H9 (cell line): ENCODE measurements at regions not wholly inside any gene's neighbourhood (a gene's known extent, or its start where the extent isn't known, plus 50 kb on each side); places are given as distances from the start of the nearest gene placed in this dataset.

ENCODE experiments used
- DNase-seq: peaks from one replicate; pipeline ENCODE4 v3.0.0-alpha.2; 2017
- H2AFZ ChIP-seq: one replicate; pipeline ENCODE4 v1.6.1; 2013; ENCODE audit warnings: mild to moderate bottlenecking, low read length, control low read depth, moderate library complexity
- H2AK5ac ChIP-seq: 2 replicates; pipeline ENCODE4 v1.6.1; 2013; ENCODE audit warnings: low read length, control low read depth, mixed read lengths; ENCODE audit not compliant: insufficient read length
- H2BK120ac ChIP-seq: one replicate; pipeline ENCODE4 v1.6.1; 2013; ENCODE audit warnings: low read depth, mild to moderate bottlenecking, low read length, control low read depth, inconsistent platforms; ENCODE audit not compliant: poor library complexity, severe bottlenecking
- H2BK12ac ChIP-seq: 2 replicates; pipeline ENCODE4 v1.6.1; 2013; ENCODE audit warnings: low read length, control low read depth, mixed read lengths, low read depth; ENCODE audit not compliant: insufficient read length
- H2BK15ac ChIP-seq: 2 replicates; pipeline ENCODE4 v1.6.1; 2013; ENCODE audit warnings: low read depth, low read length, control low read depth
- H2BK20ac ChIP-seq: one replicate; pipeline ENCODE4 v1.6.1; 2013; ENCODE audit warnings: low read depth, mild to moderate bottlenecking, low read length, control low read depth, inconsistent platforms; ENCODE audit not compliant: poor library complexity, severe bottlenecking
- H2BK5ac ChIP-seq: 2 replicates; pipeline ENCODE4 v1.6.1; 2013; ENCODE audit warnings: low read length, control low read depth, mixed read lengths; ENCODE audit not compliant: insufficient read length
- H3K14ac ChIP-seq: 2 replicates; pipeline ENCODE4 v1.6.1; 2013; ENCODE audit warnings: low read length, control low read depth; ENCODE audit not compliant: insufficient read depth
- H3K18ac ChIP-seq: 2 replicates; pipeline ENCODE4 v1.6.1; 2013; ENCODE audit warnings: low read depth, mild to moderate bottlenecking, mixed read lengths, low read length, control low read depth; ENCODE audit not compliant: insufficient read length
- H3K23ac ChIP-seq: 2 replicates; pipeline ENCODE4 v1.6.1; 2013; ENCODE audit warnings: low read length, control low read depth, mixed read lengths, low read depth; ENCODE audit not compliant: insufficient read length
- H3K23me2 ChIP-seq: 2 replicates; pipeline ENCODE4 v1.6.1; 2013; ENCODE audit warnings: low read depth, mild to moderate bottlenecking, mixed read lengths, low read length, control low read depth; ENCODE audit not compliant: insufficient read length, poor library complexity, severe bottlenecking
- H3K27ac ChIP-seq: 2 replicates; pipeline ENCODE4 v1.5.1; 2013; ENCODE audit warnings: low read length, control low read depth, mixed read lengths, low read depth; ENCODE audit not compliant: insufficient read length
- H3K27me3 ChIP-seq: 2 replicates; pipeline ENCODE4 v1.6.1; 2013; ENCODE audit warnings: low read length, control low read depth, inconsistent platforms; ENCODE audit not compliant: insufficient read depth
- H3K4ac ChIP-seq: 2 replicates; pipeline ENCODE4 v1.6.1; 2013; ENCODE audit warnings: low read depth, mild to moderate bottlenecking, control low read depth, inconsistent platforms, low read length, moderate library complexity
- H3K4me1 ChIP-seq: 2 replicates; pipeline ENCODE4 v1.6.1; 2013; ENCODE audit warnings: low read length, control low read depth, inconsistent platforms; ENCODE audit not compliant: insufficient read depth
- H3K4me2 ChIP-seq: 2 replicates; pipeline ENCODE4 v1.6.1; 2013; ENCODE audit warnings: low read length, control low read depth, mixed read lengths; ENCODE audit not compliant: insufficient read length, insufficient read depth
- H3K56ac ChIP-seq: 2 replicates; pipeline ENCODE4 v1.6.1; 2013; ENCODE audit warnings: low read depth, mild to moderate bottlenecking, mixed read lengths, low read length, control low read depth; ENCODE audit not compliant: insufficient read length
- H3K79me1 ChIP-seq: 2 replicates; pipeline ENCODE4 v1.6.1; 2013; ENCODE audit warnings: low read depth, mild to moderate bottlenecking, moderate library complexity, low read length, control low read depth, inconsistent platforms; ENCODE audit not compliant: insufficient read depth, poor library complexity, severe bottlenecking
- H3K79me2 ChIP-seq: 2 replicates; pipeline ENCODE4 v1.6.1; 2013; ENCODE audit warnings: low read length, control low read depth, inconsistent platforms; ENCODE audit not compliant: insufficient read depth
- H3K9ac ChIP-seq: 2 replicates; pipeline ENCODE4 v1.6.1; 2013; ENCODE audit warnings: low read length, control low read depth, mixed read lengths; ENCODE audit not compliant: insufficient read length; ENCODE audit errors: extremely low read depth
- H3K9me3 ChIP-seq: one replicate; pipeline ENCODE4 v1.6.1; 2013; ENCODE audit warnings: low read depth, low read length, inconsistent platforms; ENCODE audit not compliant: control insufficient read depth
- H3T11ph ChIP-seq: one replicate; pipeline ENCODE4 v1.6.1; 2013; ENCODE audit warnings: mild to moderate bottlenecking, low read length, control low read depth, inconsistent platforms
- H4K20me1 ChIP-seq: one replicate; pipeline ENCODE4 v1.6.1; 2013; ENCODE audit not compliant: control insufficient read depth, insufficient read length, insufficient read depth
- H4K5ac ChIP-seq: 2 replicates; pipeline ENCODE4 v1.6.1; 2013; ENCODE audit warnings: low read depth, mild to moderate bottlenecking, mixed read lengths, low read length, control low read depth; ENCODE audit not compliant: insufficient read length
- H4K8ac ChIP-seq: replicated peaks from 2 replicates; pipeline ENCODE4 v1.6.1; 2013; ENCODE audit warnings: low read length, control low read depth, mixed read lengths, low read depth; ENCODE audit not compliant: insufficient read length
- H4K91ac ChIP-seq: 2 replicates; pipeline ENCODE4 v1.6.1; 2013; ENCODE audit warnings: low read depth, mild to moderate bottlenecking, moderate library complexity, mixed read lengths, low read length, control low read depth; ENCODE audit not compliant: insufficient read length
- H3K27ac Mint-ChIP-seq, 3 experiments: 2 replicates in 2 of 3; 3 replicates in 1 of 3; pipeline ENCODE4 v1.8.0; 2020 to 2021; ENCODE audit warnings: mixed read lengths in 3 of 3, mild to moderate bottlenecking in 1 of 3, moderate library complexity in 1 of 3
- H3K27me3 Mint-ChIP-seq: 2 replicates; pipeline ENCODE4 v1.8.0; 2021; ENCODE audit warnings: low read depth, mild to moderate bottlenecking, moderate library complexity, mixed read lengths
- H3K36me3 Mint-ChIP-seq, 3 experiments: 2 replicates in 2 of 3; 3 replicates in 1 of 3; pipeline ENCODE4 v1.8.0; 2020 to 2021; ENCODE audit warnings: low read depth in 3 of 3, mixed read lengths in 3 of 3; ENCODE audit not compliant: insufficient read depth in 1 of 3
- H3K4me1 Mint-ChIP-seq, 2 experiments: 2 replicates each; pipeline ENCODE4 v1.8.0; 2020; ENCODE audit warnings: mixed read lengths in 2 of 2
- H3K4me3 Mint-ChIP-seq, 2 experiments: 2 replicates in 1 of 2; 3 replicates in 1 of 2; pipeline ENCODE4 v1.8.0; 2020 to 2021; ENCODE audit warnings: mild to moderate bottlenecking in 2 of 2, mixed read lengths in 2 of 2, moderate library complexity in 1 of 2
- H3K9me3 Mint-ChIP-seq, 2 experiments: 2 replicates in 1 of 2; 3 replicates in 1 of 2; pipeline ENCODE4 v1.8.0; 2020; ENCODE audit warnings: mild to moderate bottlenecking in 2 of 2, mixed read lengths in 2 of 2, moderate library complexity in 1 of 2
- WGBS: extraction: QIAGEN DNeasy Blood & Tissue Kit; methylation state at CpG from one replicate; pipeline ENCODE4 v1.1.7; 2013; ENCODE audit warnings: missing lambda C conversion rate, low lambda C conversion rate, mixed read lengths; ENCODE audit not compliant: insufficient read length; ENCODE audit errors: extremely low coverage; 5-methylcytosine and 5-hydroxymethylcytosine counted together
- TF ChIP-seq, protein P1 (sequence below): fragments of 200-600 bp; sonication (generic); conservative IDR thresholded peaks from 3 replicates; pipeline ENCODE4 v1.8.0; 2021; ENCODE audit warnings: antibody characterized with exemption, mild to moderate bottlenecking

GRCh38 chr6:147972448-147972847 is 370.2 kb upstream of the SASH1 start:
- Histone ChIP-seq H3T11ph (no peak overlapping the region), H3K9ac (no peak overlapping the region), H3K4ac (no peak overlapping the region), H2BK5ac (no peak overlapping the region), H3K23me2 (no peaks in the 10 kb centered on the region), H2BK20ac (no peak overlapping the region), H4K91ac (no peak overlapping the region), H3K14ac (no peak overlapping the region), H4K20me1 (no peaks in the 10 kb centered on the region), H3K18ac (no peak overlapping the region), H4K8ac (no peak overlapping the region), H4K5ac (no peak overlapping the region), H3K4me2 (no peak overlapping the region), H2BK120ac (no peak overlapping the region), H3K79me1 (no peaks in the 10 kb centered on the region), H2AFZ (no peak overlapping the region), H3K27me3 (no peaks in the 10 kb centered on the region), H3K27ac (no peak overlapping the region), H2AK5ac (no peak overlapping the region), H3K4me1 (no peaks in the 10 kb centered on the region), H3K56ac (no peak overlapping the region), H3K23ac (no peak overlapping the region), H2BK12ac (no peak overlapping the region), H2BK15ac (no peak overlapping the region), H3K9me3 (no peaks in the 10 kb centered on the region), H3K79me2 (no peaks in the 10 kb centered on the region)
- TF ChIP-seq, protein P1, sequence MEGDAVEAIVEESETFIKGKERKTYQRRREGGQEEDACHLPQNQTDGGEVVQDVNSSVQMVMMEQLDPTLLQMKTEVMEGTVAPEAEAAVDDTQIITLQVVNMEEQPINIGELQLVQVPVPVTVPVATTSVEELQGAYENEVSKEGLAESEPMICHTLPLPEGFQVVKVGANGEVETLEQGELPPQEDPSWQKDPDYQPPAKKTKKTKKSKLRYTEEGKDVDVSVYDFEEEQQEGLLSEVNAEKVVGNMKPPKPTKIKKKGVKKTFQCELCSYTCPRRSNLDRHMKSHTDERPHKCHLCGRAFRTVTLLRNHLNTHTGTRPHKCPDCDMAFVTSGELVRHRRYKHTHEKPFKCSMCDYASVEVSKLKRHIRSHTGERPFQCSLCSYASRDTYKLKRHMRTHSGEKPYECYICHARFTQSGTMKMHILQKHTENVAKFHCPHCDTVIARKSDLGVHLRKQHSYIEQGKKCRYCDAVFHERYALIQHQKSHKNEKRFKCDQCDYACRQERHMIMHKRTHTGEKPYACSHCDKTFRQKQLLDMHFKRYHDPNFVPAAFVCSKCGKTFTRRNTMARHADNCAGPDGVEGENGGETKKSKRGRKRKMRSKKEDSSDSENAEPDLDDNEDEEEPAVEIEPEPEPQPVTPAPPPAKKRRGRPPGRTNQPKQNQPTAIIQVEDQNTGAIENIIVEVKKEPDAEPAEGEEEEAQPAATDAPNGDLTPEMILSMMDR, result no peak
- no CpG with 5 or more reads among the region's 5 CpGs for WGBS
- DNase-seq, result no peak
- H3K4me1 Mint-ChIP-seq, result no peaks in the 10 kb centered on the region
- no peaks in the 10 kb centered on the region for H3K9me3 Mint-ChIP-seq
- H3K4me3 Mint-ChIP-seq, result no peak overlapping the region
- no peaks in the 10 kb centered on the region; the same call in none of the 2 replicates for H3K27me3 Mint-ChIP-seq
- no peaks in the 10 kb centered on the region for H3K36me3 Mint-ChIP-seq
- no peak overlapping the region for H3K27ac Mint-ChIP-seq
